ENCODE measurements at regions not wholly inside any gene's neighbourhood (a gene's known extent, or its start where the extent isn't known, plus 50 kb on each side); places are given as distances from the start of the nearest gene placed in this dataset.

GRCh38 chr2:76281156-76281841 lies 570.6 kb upstream of the GCFC2 start:
- ChIA-PET CTCF (interaction anchor here (0.6 to 1.0 kb wide), 2 partner anchors 35 to 73 kb away, joined by 3 read pairs; no protein-coding TSS in a partner anchor), POLR2A (ENCODE audit: low non-redundant PET) (no interaction called here)
- no peak for DNase-seq (ENCODE audit: low spot score)
- H3K27ac ChIP-seq, result no peak overlapping the region
- no peak for TF ChIP-seq CTCF (conservative IDR thresholded peaks at IDR 0.05; ENCODE audit: low read depth)

- no peak for TF ChIP-seq CTCF (conservative IDR thresholded peaks at IDR 0.05; ENCODE audit: low read depth)
- CTCF ChIA-PET, result interaction anchor here (0.6 kb wide), 1 partner anchor 74 kb away, joined by 3 read pairs; no protein-coding TSS in a partner anchor
- no peak for DNase-seq (ENCODE audit: low spot score)
- H3K27ac ChIP-seq, result no peak overlapping the region
- POLR2A ChIA-PET (ENCODE audit: low non-redundant PET), result no interaction called here
Observed at GRCh38 chr2:76280686-76281085, 570.0 kb upstream of the GCFC2 start.

- H3K27ac ChIP-seq, result no peak overlapping the region
- ChIA-PET POLR2A (ENCODE audit: low non-redundant PET) (no interaction called here), CTCF (interaction anchor here (0.7 kb wide), 1 partner anchor 10 kb away, joined by 6 read pairs; no protein-coding TSS in a partner anchor)
- TF ChIP-seq CTCF (conservative IDR thresholded peaks at IDR 0.05; ENCODE audit: low read depth), result no peak
- DNase-seq (ENCODE audit: low spot score), result no peak
Observed at GRCh38 chr2:76279142-76279541, 568.4 kb upstream of the GCFC2 start.

- H3K27ac ChIP-seq, result no peak overlapping the region
- TF ChIP-seq CTCF (conservative IDR thresholded peaks at IDR 0.05; ENCODE audit: low read depth), result no peak
- DNase-seq (ENCODE audit: low spot score), result no peak
- ChIA-PET POLR2A (ENCODE audit: low non-redundant PET) (no interaction called here), CTCF (no interaction called here)
Observed at GRCh38 chr2:76275788-76276187, 565.1 kb upstream of the GCFC2 start.

- CTCF ChIA-PET, result no interaction called here
- POLR2A ChIA-PET (ENCODE audit: low non-redundant PET), result no interaction called here
- DNase-seq (ENCODE audit: low spot score), result no peak
- no peak overlapping the region for H3K27ac ChIP-seq
- TF ChIP-seq CTCF (conservative IDR thresholded peaks at IDR 0.05; ENCODE audit: low read depth), result no peak
Observed at GRCh38 chr2:76274676-76275075, 564.0 kb upstream of the GCFC2 start.

GRCh38 chr2:76274160-76274559 lies 563.4 kb upstream of the GCFC2 start:
- CTCF ChIA-PET, result no interaction called here
- no peak for TF ChIP-seq CTCF (conservative IDR thresholded peaks at IDR 0.05; ENCODE audit: low read depth)
- POLR2A ChIA-PET (ENCODE audit: low non-redundant PET), result no interaction called here

More at GRCh38 chr2:76274160-76274559, 563.4 kb upstream of the GCFC2 start:
- no peak for DNase-seq (ENCODE audit: low spot score)
- no peak overlapping the region for H3K27ac ChIP-seq

Data from RWPE1 (cell line).